ENCODE measurements at regions not wholly inside any gene's neighbourhood (a gene's known extent, or its start where the extent isn't known, plus 50 kb on each side); places are given as distances from the start of the nearest gene placed in this dataset.

DNA sequence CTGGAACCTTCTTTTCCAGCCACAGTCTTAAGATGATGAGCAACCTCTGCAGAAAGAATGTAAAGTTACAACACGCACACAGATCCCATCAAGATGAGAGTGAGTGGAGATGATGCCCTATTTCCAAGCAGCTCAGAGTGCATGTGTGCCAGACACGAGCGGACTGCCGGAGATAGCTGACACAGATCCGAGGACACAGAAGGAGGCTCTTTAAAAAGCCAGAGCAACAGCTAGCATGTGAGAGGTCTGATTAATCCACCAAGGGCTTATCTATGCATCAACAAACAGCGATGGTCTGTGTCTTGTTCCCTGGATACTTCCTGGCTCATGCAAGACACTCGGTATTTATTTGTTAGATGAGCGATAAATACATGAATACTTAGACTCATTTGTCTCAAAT, 128.6 kb upstream of the DLG1 start:
- Histone ChIP-seq H3K4me3 (ENCODE audit: extremely low read depth in 1 of 4, insufficient read depth in 2 of 4, low read depth in 3 of 4, low read length in 4 of 4) (no peak overlapping the region), H3K23me2 (ENCODE audit: low read depth, low read length) (no peaks in the 10 kb centered on the region), H3K14ac (ENCODE audit: insufficient read length) (no peak overlapping the region), H3K56ac (replicated peaks; ENCODE audit: insufficient read length, low read depth, low read length) (no peak overlapping the region), H3K4me2 (ENCODE audit: insufficient read depth in 1 of 2, low read depth in 2 of 2, low read length in 2 of 2) (no peak overlapping the region), H2BK15ac (ENCODE audit: low read length) (no peak overlapping the region), H3K36me3 (ENCODE audit: control insufficient read depth in 2 of 4, insufficient read depth in 4 of 4, low read length in 3 of 4) (no peaks in the 10 kb centered on the region), H2BK120ac (replicated peaks; ENCODE audit: low read depth, low read length) (no peak overlapping the region), H4K5ac (ENCODE audit: insufficient read length, low read depth, low read length) (no peak overlapping the region), H4K20me1 (replicated peaks in 1 of 2; ENCODE audit: control insufficient read depth in 1 of 2, insufficient read depth in 2 of 2, low read length in 2 of 2) (no peaks in the 10 kb centered on the region), H4K91ac (replicated peaks; ENCODE audit: insufficient read length, low read length) (no peak overlapping the region), H3K18ac (ENCODE audit: extremely low read depth, low read length) (no peak overlapping the region), H3K79me2 (ENCODE audit: control insufficient read depth in 1 of 2, insufficient read depth in 2 of 2, low read length in 2 of 2) (no peaks in the 10 kb centered on the region), H3K79me1 (ENCODE audit: low read depth, low read length) (no peaks in the 10 kb centered on the region), H2BK12ac (ENCODE audit: low read depth, low read length) (no peak overlapping the region), H3K4ac (replicated peaks; ENCODE audit: insufficient read length, low read depth, low read length) (no peak overlapping the region), H3K4me1 (replicated peaks in 1 of 4; ENCODE audit: control insufficient read depth in 3 of 4, insufficient read depth in 4 of 4, low read length in 3 of 4) (peaks cover 0 to 2% (median 0%) of the 10 kb centered on the region in 4 experiments; a peak in 1 of 7 replicates), H3K23ac (ENCODE audit: insufficient read length) (no peak overlapping the region), H3K9me3 (ENCODE audit: insufficient read depth in 2 of 2, low read depth in 1 of 2, low read length in 1 of 2) (no peaks in the 10 kb centered on the region), H2AK5ac (ENCODE audit: low read depth, low read length) (no peak overlapping the region), H3K9ac (replicated peaks in 1 of 4; ENCODE audit: extremely low read depth in 1 of 4, low read depth in 3 of 4, low read length in 3 of 4) (no peak overlapping the region), H2BK5ac (ENCODE audit: low read depth, low read length) (no peak overlapping the region), H3K27me3 (replicated peaks in 1 of 4; ENCODE audit: control insufficient read depth in 3 of 4, extremely low read depth in 1 of 4, insufficient read depth in 3 of 4, low read length in 3 of 4) (no peaks in the 10 kb centered on the region; a peak in 1 of 7 replicates), H2BK20ac (ENCODE audit: low read length) (no peak overlapping the region), H4K8ac (ENCODE audit: extremely low read depth, insufficient read depth, low read length) (no peak overlapping the region), H3K27ac (ENCODE audit: low read depth, low read length) (no peak overlapping the region), H2AFZ (ENCODE audit: low read length) (no peak overlapping the region)
- no peak for FAIRE-seq
- DNase-seq (ENCODE audit: low read depth in 1 of 2, low spot score in 2 of 2): no peak
- POLR2A ChIA-PET (ENCODE audit: partially characterized antibody): no interaction called here
- 92% methylated on average over 8 of the region's 8 CpGs; no CpG with 5 or more reads in 1 of the 2 experiments for WGBS, 2 experiments (ENCODE audit: extremely low coverage in 1 of 2, insufficient coverage in 1 of 2, insufficient read length in 1 of 2, insufficient replicate concordance in 2 of 2, low coverage in 1 of 2, low lambda C conversion rate in 2 of 2, missing lambda C conversion rate in 1 of 2)
- CTCF ChIA-PET (ENCODE audit: partially characterized antibody): no interaction called here
- TF ChIP-seq SIN3A (conservative IDR thresholded peaks at IDR 0.05 in 1 of 2, IDR thresholded peaks at IDR 0.05 in 1 of 2; ENCODE audit: low read depth in 1 of 2, low read length in 2 of 2): no peak
- TF ChIP-seq EZH2 (IDR thresholded peaks at IDR 0.05; ENCODE audit: low read depth, low read length, severe bottlenecking): no peak
- TF ChIP-seq RAD21 (IDR thresholded peaks at IDR 0.05 in 1 of 2, conservative IDR thresholded peaks at IDR 0.05 in 1 of 2; ENCODE audit: low read depth in 2 of 2, low read length in 2 of 2): no peak
- no peak for TF ChIP-seq TAF1 (IDR thresholded peaks at IDR 0.05; ENCODE audit: low read depth, low read length)
- no peak for TF ChIP-seq JUND (IDR thresholded peaks at IDR 0.05; ENCODE audit: low read length)
- no peak for TF ChIP-seq CTBP2 (IDR thresholded peaks at IDR 0.05; ENCODE audit: borderline replicate concordance, insufficient read depth, insufficient read length, low read length)
- no peak for TF ChIP-seq CHD2 (IDR thresholded peaks at IDR 0.05; ENCODE audit: low read length)
- TF ChIP-seq ASH2L (IDR thresholded peaks at IDR 0.05; ENCODE audit: low read length): no peak
- TF ChIP-seq, protein P1, sequence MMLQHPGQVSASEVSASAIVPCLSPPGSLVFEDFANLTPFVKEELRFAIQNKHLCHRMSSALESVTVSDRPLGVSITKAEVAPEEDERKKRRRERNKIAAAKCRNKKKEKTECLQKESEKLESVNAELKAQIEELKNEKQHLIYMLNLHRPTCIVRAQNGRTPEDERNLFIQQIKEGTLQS (IDR thresholded peaks at IDR 0.05; ENCODE audit: insufficient read depth, low read depth, low read length): no peak
- TF ChIP-seq POLR2A (IDR thresholded peaks at IDR 0.05; ENCODE audit: control extremely low read depth in 1 of 2, low read depth in 2 of 2, low read length in 2 of 2): no peak

All from H1 (cell line).